CD8-positive, alpha-beta memory T cell (primary cell): ENCODE measurements at regions not wholly inside any gene's neighbourhood (a gene's known extent, or its start where the extent isn't known, plus 50 kb on each side); places are given as distances from the start of the nearest gene placed in this dataset.
"Not testable (repeated sequence)": the region's sequence is repeated elsewhere in the genome, so short reads cannot be mapped to it uniquely, and the experiment has no call there.

ENCODE experiments used
- CTCF ChIA-PET: fragments of 350-600 bp; sonication (Branson Sonifier 250); formaldehyde crosslinking; loops from one replicate; lab custom pipeline; 2021; ENCODE audit warnings: antibody characterized with exemption; lab: Charles Lee
- POLR2A ChIA-PET: fragments of 350-600 bp; sonication (Branson Sonifier 250); formaldehyde crosslinking; loops from one replicate; lab custom pipeline; 2021; ENCODE audit warnings: antibody characterized with exemption; lab: Charles Lee
- DNase-seq, 5 donors: peaks; one replicate each; pipeline versions ENCODE4 v3.0.0 to v3.0.0-alpha.2; 2020 to 2022; ENCODE audit warnings: mixed read lengths in 1 of 5
- H3K27ac ChIP-seq: one replicate; pipeline ENCODE4 v1.7.0; 2013; ENCODE audit warnings: low read depth, mild to moderate bottlenecking, low read length, moderate library complexity
- H3K27me3 ChIP-seq: 2 replicates; pipeline ENCODE4 v1.7.0; 2013; ENCODE audit warnings: low read length, mild to moderate bottlenecking; ENCODE audit not compliant: insufficient read depth, poor library complexity, severe bottlenecking
- H3K36me3 ChIP-seq: 2 replicates; pipeline ENCODE4 v1.7.0; 2013; ENCODE audit warnings: mild to moderate bottlenecking, low read length, moderate library complexity; ENCODE audit not compliant: insufficient read depth
- H3K4me1 ChIP-seq: 2 replicates; pipeline ENCODE4 v1.7.0; 2013; ENCODE audit warnings: mild to moderate bottlenecking, low read length, moderate library complexity; ENCODE audit not compliant: insufficient read depth
- H3K4me3 ChIP-seq: 2 replicates; pipeline ENCODE4 v1.7.0; 2013; ENCODE audit warnings: mild to moderate bottlenecking, low read length
- H3K9me3 ChIP-seq: 2 replicates; pipeline ENCODE4 v1.7.0; 2013; ENCODE audit warnings: mild to moderate bottlenecking, low read length
- H3K27ac Mint-ChIP-seq, 8 donors: one replicate each; pipeline ENCODE4 v1.8.0; 2020 to 2021; ENCODE audit warnings: mixed read lengths in 8 of 8, mild to moderate bottlenecking in 6 of 8, inconsistent platforms in 3 of 8, moderate library complexity in 3 of 8
- H3K27me3 Mint-ChIP-seq, 2 donors: one replicate each; pipeline ENCODE4 v1.8.0; 2020 to 2021; ENCODE audit warnings: mixed read lengths in 2 of 2, mild to moderate bottlenecking in 1 of 2, moderate library complexity in 1 of 2
- H3K36me3 Mint-ChIP-seq, 3 donors: one replicate each; pipeline ENCODE4 v1.8.0; 2020 to 2021; ENCODE audit warnings: mixed read lengths in 3 of 3, inconsistent platforms in 1 of 3, mild to moderate bottlenecking in 1 of 3
- H3K4me1 Mint-ChIP-seq, 3 donors: one replicate each; pipeline ENCODE4 v1.8.0; 2020 to 2021; ENCODE audit warnings: mixed read lengths in 3 of 3, inconsistent platforms in 1 of 3, mild to moderate bottlenecking in 1 of 3
- H3K4me3 Mint-ChIP-seq, 7 donors: one replicate each; pipeline ENCODE4 v1.8.0; 2020 to 2021; ENCODE audit warnings: mixed read lengths in 7 of 7, mild to moderate bottlenecking in 6 of 7, moderate library complexity in 4 of 7, inconsistent platforms in 2 of 7
- H3K9me3 Mint-ChIP-seq, 5 donors: one replicate each; pipeline ENCODE4 v1.8.0; 2020 to 2022; ENCODE audit warnings: mixed read lengths in 5 of 5, mild to moderate bottlenecking in 3 of 5, moderate library complexity in 2 of 5, inconsistent platforms in 1 of 5

GRCh38 chr11:13551834-13552233 lies 56.0 kb upstream of the PTH start:
- H3K4me3 Mint-ChIP-seq: no peak overlapping the region
- no peaks in the 10 kb centered on the region for H3K36me3 ChIP-seq
- CTCF ChIA-PET: no interaction called here
- no peak for DNase-seq
- H3K27me3 ChIP-seq: no peaks in the 10 kb centered on the region
- peaks cover 9 to 38% (median 23%) of the 10 kb centered on the region in 5 donors for H3K9me3 Mint-ChIP-seq
- peaks cover 0 to 9% of the 10 kb centered on the region in 2 donors for H3K27me3 Mint-ChIP-seq
- POLR2A ChIA-PET: no interaction called here
- peaks cover 0 to 19% (median 1%) of the 10 kb centered on the region in 3 donors for H3K36me3 Mint-ChIP-seq
- no peaks in the 10 kb centered on the region for H3K9me3 ChIP-seq
- H3K4me1 Mint-ChIP-seq: peaks cover 3 to 25% (median 11%) of the 10 kb centered on the region in 3 donors
- H3K4me1 ChIP-seq: no peaks in the 10 kb centered on the region
- no peak overlapping the region for H3K4me3 ChIP-seq
- peak overlapping the region in 1 of 8 donors; percentile 12 for H3K27ac Mint-ChIP-seq
- no peak overlapping the region for H3K27ac ChIP-seq

- ChIA-PET CTCF (no interaction called here), POLR2A (no interaction called here)
- Histone ChIP-seq H3K27me3 (no peaks in the 10 kb centered on the region), H3K36me3 (no peaks in the 10 kb centered on the region), H3K4me1 (no peaks in the 10 kb centered on the region), H3K27ac (no peak overlapping the region), H3K4me3 (no peak overlapping the region), H3K9me3 (no peaks in the 10 kb centered on the region)
- H3K36me3 Mint-ChIP-seq: peaks cover 0 to 24% (median 4%) of the 10 kb centered on the region in 3 donors
- peak overlapping the region in 1 of 8 donors; percentile 44 for H3K27ac Mint-ChIP-seq
- peaks cover 18 to 44% (median 30%) of the 10 kb centered on the region in 5 donors for H3K9me3 Mint-ChIP-seq
- H3K27me3 Mint-ChIP-seq: peaks cover 0 to 10% of the 10 kb centered on the region in 2 donors
- DNase-seq: peak in 1 of 5 donors; percentile 17
- no peak overlapping the region for H3K4me3 Mint-ChIP-seq
- peaks cover 3 to 25% (median 11%) of the 10 kb centered on the region in 3 donors for H3K4me1 Mint-ChIP-seq
Measured at GRCh38 chr11:13550761-13551160, 55.0 kb upstream of the PTH start.

- H3K4me1 ChIP-seq, DNase-seq, H3K36me3 ChIP-seq, H3K27ac ChIP-seq, H3K9me3 ChIP-seq, POLR2A ChIA-PET, H3K27me3 ChIP-seq, H3K4me3 Mint-ChIP-seq, CTCF ChIA-PET, H3K4me3 ChIP-seq: not testable (repeated sequence)
- peak overlapping the region in 1 of 8 donors; percentile 36 for H3K27ac Mint-ChIP-seq
- peaks cover 3 to 22% (median 8%) of the 10 kb centered on the region in 3 donors for H3K4me1 Mint-ChIP-seq
- peaks cover 0 to 32% (median 5%) of the 10 kb centered on the region in 3 donors for H3K36me3 Mint-ChIP-seq
- peaks cover 3 to 25% of the 10 kb centered on the region in 2 donors for H3K27me3 Mint-ChIP-seq
- H3K9me3 Mint-ChIP-seq: peaks cover 24 to 58% (median 41%) of the 10 kb centered on the region in 5 donors
Measured at GRCh38 chr11:13546092-13546491, 50.3 kb upstream of the PTH start.
